ENCODE measurements at regions not wholly inside any gene's neighbourhood (a gene's known extent, or its start where the extent isn't known, plus 50 kb on each side); places are given as distances from the start of the nearest gene placed in this dataset.
"Not testable (repeated sequence)": the region's sequence is repeated elsewhere in the genome, so short reads cannot be mapped to it uniquely, and the experiment has no call there.

DNA sequence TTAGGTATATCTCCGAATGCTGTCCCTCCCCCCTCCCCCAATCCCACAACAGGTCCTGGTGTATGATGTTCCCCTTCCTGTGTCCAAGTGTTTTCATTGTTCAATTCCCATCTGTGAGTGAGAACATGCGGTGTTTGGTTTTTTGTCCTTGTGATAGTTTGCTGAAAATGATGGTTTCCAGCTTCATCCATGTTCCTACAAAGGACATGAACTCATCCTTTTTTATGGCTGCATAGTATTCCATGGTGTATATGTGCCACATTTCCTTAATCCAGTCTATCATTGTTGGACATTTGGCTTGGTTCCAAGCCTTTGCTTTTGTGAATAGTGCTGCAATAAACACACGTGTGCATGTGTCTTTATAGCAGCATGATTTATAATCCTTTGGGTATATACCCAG lies 199.1 kb downstream of the CTH start:
- TF ChIP-seq, protein P1, sequence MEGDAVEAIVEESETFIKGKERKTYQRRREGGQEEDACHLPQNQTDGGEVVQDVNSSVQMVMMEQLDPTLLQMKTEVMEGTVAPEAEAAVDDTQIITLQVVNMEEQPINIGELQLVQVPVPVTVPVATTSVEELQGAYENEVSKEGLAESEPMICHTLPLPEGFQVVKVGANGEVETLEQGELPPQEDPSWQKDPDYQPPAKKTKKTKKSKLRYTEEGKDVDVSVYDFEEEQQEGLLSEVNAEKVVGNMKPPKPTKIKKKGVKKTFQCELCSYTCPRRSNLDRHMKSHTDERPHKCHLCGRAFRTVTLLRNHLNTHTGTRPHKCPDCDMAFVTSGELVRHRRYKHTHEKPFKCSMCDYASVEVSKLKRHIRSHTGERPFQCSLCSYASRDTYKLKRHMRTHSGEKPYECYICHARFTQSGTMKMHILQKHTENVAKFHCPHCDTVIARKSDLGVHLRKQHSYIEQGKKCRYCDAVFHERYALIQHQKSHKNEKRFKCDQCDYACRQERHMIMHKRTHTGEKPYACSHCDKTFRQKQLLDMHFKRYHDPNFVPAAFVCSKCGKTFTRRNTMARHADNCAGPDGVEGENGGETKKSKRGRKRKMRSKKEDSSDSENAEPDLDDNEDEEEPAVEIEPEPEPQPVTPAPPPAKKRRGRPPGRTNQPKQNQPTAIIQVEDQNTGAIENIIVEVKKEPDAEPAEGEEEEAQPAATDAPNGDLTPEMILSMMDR (conservative IDR thresholded peaks at IDR 0.05): not testable (repeated sequence)
- TF ChIP-seq EZH2 (IDR thresholded peaks at IDR 0.05; ENCODE audit: low read depth): not testable (repeated sequence)

Data from PC-9 (cell line).